ENCODE measurements at regions not wholly inside any gene's neighbourhood (a gene's known extent, or its start where the extent isn't known, plus 50 kb on each side); places are given as distances from the start of the nearest gene placed in this dataset.

GRCh38 chr1:109814223-109814622 lies 50.5 kb upstream of the EPS8L3 start:
- no peak for TF ChIP-seq EP300 (conservative IDR thresholded peaks at IDR 0.05; ENCODE audit: poor library complexity, severe bottlenecking)
- TF ChIP-seq REST (IDR thresholded peaks at IDR 0.05; ENCODE audit: borderline replicate concordance): no peak
- no peak for TF ChIP-seq CTCF (IDR thresholded peaks at IDR 0.05; ENCODE audit: poor library complexity, severe bottlenecking)
- no peak for TF ChIP-seq POLR2AphosphoS5 (IDR thresholded peaks at IDR 0.05)

All from neural cell (in vitro differentiated cells).